ENCODE measurements at regions not wholly inside any gene's neighbourhood (a gene's known extent, or its start where the extent isn't known, plus 50 kb on each side); places are given as distances from the start of the nearest gene placed in this dataset.

- no peak overlapping the region for H2AFZ ChIP-seq (ENCODE audit: low read depth, low read length)
- peaks cover 79% of the 10 kb centered on the region for H3K4me1 ChIP-seq (ENCODE audit: low read length)
- H3K4me3 ChIP-seq (ENCODE audit: low read length), result peak overlapping the region; percentile 20
These were observed 103.5 kb downstream of the TMA16 start for GRCh38 chr4:163598028-163598427.

GRCh38 chr4:163598489-163598888 is 104.0 kb downstream of the TMA16 start:
- Histone ChIP-seq H3K79me2 (ENCODE audit: low read length) (peaks cover 98% of the 10 kb centered on the region), H3K9ac (ENCODE audit: low read length) (peak overlapping the region; percentile 50), H4K20me1 (ENCODE audit: insufficient read depth, low read length) (no peaks in the 10 kb centered on the region), H3K4me2 (ENCODE audit: low read length) (peak overlapping the region; percentile 56), H3K4me3 (ENCODE audit: low read length) (peak overlapping the region; percentile 20), H3K36me3 (replicated peaks; ENCODE audit: low read depth, low read length) (peaks cover 26% of the 10 kb centered on the region), H2AFZ (ENCODE audit: low read depth, low read length) (no peak overlapping the region), H3K27ac (ENCODE audit: low read length) (peak overlapping the region; percentile 86), H3K9me3 (ENCODE audit: insufficient read depth, low read length) (no peaks in the 10 kb centered on the region), H3K27me3 (ENCODE audit: low read depth, low read length) (no peaks in the 10 kb centered on the region), H3K4me1 (ENCODE audit: low read length) (peaks cover 79% of the 10 kb centered on the region)
- no peak for TF ChIP-seq CTCF (IDR thresholded peaks at IDR 0.05; ENCODE audit: low read depth, low read length)
- no peak for TF ChIP-seq EZH2phosphoT487 (IDR thresholded peaks at IDR 0.05; ENCODE audit: low read depth)

More at GRCh38 chr4:163598028-163598427, 103.5 kb downstream of the TMA16 start:
- Histone ChIP-seq H3K9ac (ENCODE audit: low read length) (peak overlapping the region; percentile 50), H3K4me2 (ENCODE audit: low read length) (peak overlapping the region; percentile 56), H3K9me3 (ENCODE audit: insufficient read depth, low read length) (no peaks in the 10 kb centered on the region), H4K20me1 (ENCODE audit: insufficient read depth, low read length) (no peaks in the 10 kb centered on the region), H3K79me2 (ENCODE audit: low read length) (peaks cover 98% of the 10 kb centered on the region), H3K27ac (ENCODE audit: low read length) (peak overlapping the region; percentile 86), H3K27me3 (ENCODE audit: low read depth, low read length) (no peaks in the 10 kb centered on the region), H3K36me3 (replicated peaks; ENCODE audit: low read depth, low read length) (peaks cover 27% of the 10 kb centered on the region)
- TF ChIP-seq EZH2phosphoT487 (IDR thresholded peaks at IDR 0.05; ENCODE audit: low read depth) (no peak), CTCF (IDR thresholded peaks at IDR 0.05; ENCODE audit: low read depth, low read length) (no peak)

- H3K4me1 ChIP-seq (ENCODE audit: low read length), result peaks cover 74% of the 10 kb centered on the region
- H3K79me2 ChIP-seq (ENCODE audit: low read length), result peaks cover 91% of the 10 kb centered on the region
- peak overlapping the region; percentile 55 for H3K4me3 ChIP-seq (ENCODE audit: low read length)
- H2AFZ ChIP-seq (ENCODE audit: low read depth, low read length), result no peak overlapping the region; the same call in 1 of the 2 replicates
- H3K27me3 ChIP-seq (ENCODE audit: low read depth, low read length), result no peaks in the 10 kb centered on the region
- peaks cover 22% of the 10 kb centered on the region for H3K36me3 ChIP-seq (replicated peaks; ENCODE audit: low read depth, low read length)
- H4K20me1 ChIP-seq (ENCODE audit: insufficient read depth, low read length), result no peaks in the 10 kb centered on the region
- H3K9me3 ChIP-seq (ENCODE audit: insufficient read depth, low read length), result no peaks in the 10 kb centered on the region
- peak overlapping the region; percentile 69 for H3K4me2 ChIP-seq (ENCODE audit: low read length)
- TF ChIP-seq EZH2phosphoT487 (IDR thresholded peaks at IDR 0.05; ENCODE audit: low read depth) (no peak), CTCF (IDR thresholded peaks at IDR 0.05; ENCODE audit: low read depth, low read length) (no peak)
- peak overlapping the region; percentile 89 for H3K27ac ChIP-seq (ENCODE audit: low read length)
- H3K9ac ChIP-seq (ENCODE audit: low read length), result peak overlapping the region; percentile 68
These were observed 106.2 kb downstream of the TMA16 start for GRCh38 chr4:163600727-163601126.

GRCh38 chr4:163603257-163603656 is 108.8 kb downstream of the TMA16 start:
- Histone ChIP-seq H4K20me1 (ENCODE audit: insufficient read depth, low read length) (peaks cover 3% of the 10 kb centered on the region; the same call in 1 of the 2 replicates), H2AFZ (ENCODE audit: low read depth, low read length) (no peak overlapping the region), H3K9me3 (ENCODE audit: insufficient read depth, low read length) (no peaks in the 10 kb centered on the region), H3K4me2 (ENCODE audit: low read length) (peak overlapping the region; percentile 51), H3K27ac (ENCODE audit: low read length) (peak overlapping the region; percentile 57), H3K27me3 (ENCODE audit: low read depth, low read length) (no peaks in the 10 kb centered on the region), H3K4me3 (ENCODE audit: low read length) (peak overlapping the region; percentile 20; the same call in 1 of the 2 replicates), H3K36me3 (replicated peaks; ENCODE audit: low read depth, low read length) (peaks cover 40% of the 10 kb centered on the region), H3K9ac (ENCODE audit: low read length) (peak overlapping the region; percentile 68), H3K4me1 (ENCODE audit: low read length) (peaks cover 82% of the 10 kb centered on the region), H3K79me2 (ENCODE audit: low read length) (peaks cover 92% of the 10 kb centered on the region)
- TF ChIP-seq EZH2phosphoT487 (IDR thresholded peaks at IDR 0.05; ENCODE audit: low read depth), result no peak
- TF ChIP-seq CTCF (IDR thresholded peaks at IDR 0.05; ENCODE audit: low read depth, low read length), result no peak

All from OCI-LY3 (cell line).